DMS 273 (cell line): ENCODE measurements at regions not wholly inside any gene's neighbourhood (a gene's known extent, or its start where the extent isn't known, plus 50 kb on each side); places are given as distances from the start of the nearest gene placed in this dataset.

Source experiments
- DNase-seq: peaks from one replicate; lab custom pipeline; 2025; ENCODE audit not compliant: unreplicated experiment; lab: John Stamatoyannopoulos, UW

DNA sequence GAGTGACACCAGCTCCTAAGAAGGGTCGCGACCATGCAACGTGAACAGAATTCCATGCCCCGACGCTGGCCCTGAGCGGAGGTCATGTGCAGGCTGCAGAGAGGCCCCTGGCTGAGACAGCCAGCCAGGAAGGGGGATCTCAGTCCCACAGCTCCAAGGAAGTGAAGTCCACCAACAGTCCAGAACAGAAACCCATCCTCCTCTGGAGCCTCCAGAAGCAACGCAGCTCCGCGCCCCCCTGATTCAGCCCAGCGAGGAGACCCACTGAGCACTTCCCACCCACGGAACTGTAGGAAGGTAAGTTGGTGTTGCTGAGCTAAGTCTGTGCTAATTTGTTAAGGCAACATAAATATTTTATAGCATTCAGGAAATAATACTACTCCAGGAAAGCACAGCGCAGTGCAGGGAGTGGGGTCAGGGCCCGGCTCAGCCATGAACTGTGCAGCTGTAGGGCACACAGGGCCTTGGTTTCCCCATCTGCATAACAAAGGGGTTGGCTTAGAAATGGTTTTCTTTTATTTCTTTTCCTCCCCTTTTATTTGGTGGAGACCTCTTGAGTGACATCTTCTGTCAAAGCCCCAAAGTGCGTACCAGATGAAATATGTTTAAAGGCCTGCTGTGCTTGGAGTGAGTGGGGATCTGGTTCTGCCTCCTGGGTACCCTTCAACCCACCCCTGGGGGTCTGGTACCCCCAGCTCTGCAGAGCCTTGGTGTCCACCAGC lies 241.1 kb upstream of the PMEPA1 start:
- DNase-seq = no peak

DNA sequence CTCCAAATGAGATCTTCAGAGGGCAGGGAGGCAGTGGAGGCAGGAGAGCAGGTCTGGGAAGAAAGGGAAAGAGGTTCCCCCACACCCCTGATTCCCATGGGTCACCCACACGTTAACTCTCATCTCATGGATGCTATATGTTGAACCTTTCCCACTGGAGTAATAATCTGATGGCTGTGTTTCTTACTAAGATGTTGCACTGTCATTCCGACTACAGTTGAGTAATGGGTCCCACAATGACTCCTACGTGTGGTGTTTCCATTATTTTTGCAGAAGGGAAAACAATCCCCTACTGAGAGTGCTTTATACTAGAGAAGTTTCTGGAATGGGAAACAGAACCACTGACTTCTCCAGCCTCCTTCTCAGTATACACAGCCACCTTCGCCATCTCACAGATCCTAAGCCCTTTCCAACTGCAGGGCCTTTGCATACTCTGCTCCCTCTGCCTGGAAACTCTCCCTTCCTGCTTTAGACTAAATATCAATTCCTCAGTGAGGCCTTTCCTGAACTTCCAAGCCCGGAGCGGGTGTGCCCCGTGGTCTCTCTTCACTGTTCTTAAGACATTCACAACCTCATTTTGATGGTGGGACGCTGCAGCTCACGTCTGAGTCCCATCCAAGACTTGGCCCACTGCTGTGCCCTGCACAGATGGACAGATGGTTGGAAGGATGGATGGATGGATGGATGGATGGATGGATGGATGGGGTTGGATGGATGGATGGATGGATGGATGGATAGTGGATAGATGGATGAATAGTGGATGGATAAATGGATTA lies 238.6 kb upstream of the PMEPA1 start:
- DNase-seq = no peak

DNA sequence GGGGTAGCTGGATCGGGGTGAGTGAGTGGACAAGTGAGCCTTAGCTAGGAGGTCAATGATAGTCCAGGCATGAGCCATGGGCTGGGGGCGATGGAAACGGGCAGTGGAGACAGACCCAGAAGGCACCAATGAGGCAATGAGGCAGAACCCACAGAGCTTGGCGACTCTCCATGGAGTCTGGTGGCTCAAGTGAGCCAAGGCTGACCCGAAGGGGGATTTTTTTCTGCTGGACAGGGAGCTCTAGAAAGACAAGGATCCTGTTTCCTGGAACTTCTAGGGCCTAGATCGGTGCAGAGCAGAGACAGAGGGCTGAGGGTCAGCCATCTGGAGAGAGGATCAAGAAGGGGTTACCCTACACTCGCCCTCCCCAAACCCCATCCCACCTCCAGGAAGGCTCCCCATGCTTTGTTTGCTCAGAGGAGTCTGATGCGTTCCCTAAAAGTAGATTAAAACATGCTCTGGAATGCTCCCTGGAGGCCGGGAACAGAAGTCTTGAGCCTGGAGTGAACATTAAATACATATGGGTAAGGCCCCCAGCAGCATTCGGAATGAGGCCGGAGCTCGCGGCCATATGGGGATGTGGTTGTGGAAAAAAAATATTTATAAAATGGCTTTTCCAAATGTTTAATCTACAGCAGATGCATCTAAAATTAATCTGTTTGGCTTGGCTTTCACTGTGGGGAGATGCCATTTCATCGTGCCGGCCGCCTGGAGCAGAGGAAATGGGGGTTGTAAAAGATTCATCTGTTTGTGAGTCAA lies 237.8 kb upstream of the PMEPA1 start:
- no peak for DNase-seq

DNA sequence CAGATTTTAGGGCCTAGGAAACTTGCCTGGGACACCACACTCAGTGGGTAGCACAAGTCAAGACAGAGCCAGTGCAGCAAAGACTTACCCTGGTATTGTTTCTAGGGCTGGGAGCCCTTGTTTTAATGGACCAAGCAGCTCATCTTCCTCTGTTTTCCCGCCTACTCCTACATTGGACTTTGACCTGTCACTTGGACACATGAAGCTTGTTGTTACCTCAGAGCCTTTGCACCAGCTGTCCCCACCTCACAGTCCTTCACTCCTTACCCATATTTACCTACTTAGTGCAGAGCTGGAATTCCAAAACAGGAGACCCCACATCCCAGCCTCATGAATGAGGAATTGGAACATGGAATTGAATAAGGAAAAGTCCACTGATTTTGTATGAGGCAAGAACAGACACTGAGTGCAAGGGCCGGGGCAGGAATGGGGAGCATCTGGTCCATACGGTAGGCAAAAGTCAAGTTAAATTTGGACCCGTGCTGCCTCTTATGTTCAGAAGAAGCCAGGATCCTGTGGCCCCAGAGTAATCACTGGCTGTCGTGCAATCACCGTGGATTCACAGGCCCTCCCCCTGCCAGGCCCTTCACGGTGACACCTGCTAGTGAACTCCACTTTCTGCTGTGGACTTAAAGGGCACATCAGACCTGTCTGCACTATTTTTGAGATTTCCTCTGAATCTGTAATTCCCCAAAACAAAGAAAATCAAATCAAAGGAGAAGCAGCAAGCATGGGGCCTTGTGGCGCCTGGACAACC lies 236.9 kb upstream of the PMEPA1 start:
- DNase-seq = no peak

DNA sequence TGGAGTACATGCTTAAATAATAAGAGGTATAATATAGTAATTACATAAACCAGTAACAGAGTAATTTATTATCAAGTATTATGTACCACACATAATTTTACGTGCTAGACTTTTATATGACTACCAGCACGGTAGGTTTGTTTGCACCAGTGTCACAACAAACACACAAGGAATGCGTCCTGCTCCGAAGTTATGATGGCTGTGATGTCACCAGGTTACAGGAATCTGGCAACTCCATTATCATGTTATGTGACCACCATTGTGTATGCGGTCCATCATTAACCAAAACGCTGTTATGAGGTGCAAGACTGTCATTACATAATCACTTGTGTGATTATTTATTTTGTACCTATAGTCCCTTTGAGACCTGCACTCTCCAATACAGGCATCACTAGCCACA lies 235.2 kb upstream of the PMEPA1 start:
- no peak for DNase-seq

DNA sequence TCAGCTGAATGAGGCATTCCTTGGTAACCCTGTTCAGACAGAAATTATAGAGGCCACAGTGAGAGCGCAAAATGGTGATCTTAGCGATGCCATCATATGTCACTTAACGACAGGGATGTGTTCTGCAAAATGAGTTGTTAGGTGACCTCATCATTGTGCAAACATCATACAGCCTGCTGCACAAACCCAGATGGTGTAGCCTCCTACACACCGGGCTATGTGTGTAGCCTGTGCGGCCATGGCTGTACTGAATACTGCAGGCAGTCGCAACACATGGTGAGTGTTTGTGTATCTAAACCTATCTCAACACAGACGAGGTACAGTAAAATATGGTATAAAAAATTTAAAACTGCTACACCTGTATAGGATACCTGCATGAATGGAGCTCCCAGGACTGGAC lies 234.1 kb upstream of the PMEPA1 start:
- no peak for DNase-seq

DNA sequence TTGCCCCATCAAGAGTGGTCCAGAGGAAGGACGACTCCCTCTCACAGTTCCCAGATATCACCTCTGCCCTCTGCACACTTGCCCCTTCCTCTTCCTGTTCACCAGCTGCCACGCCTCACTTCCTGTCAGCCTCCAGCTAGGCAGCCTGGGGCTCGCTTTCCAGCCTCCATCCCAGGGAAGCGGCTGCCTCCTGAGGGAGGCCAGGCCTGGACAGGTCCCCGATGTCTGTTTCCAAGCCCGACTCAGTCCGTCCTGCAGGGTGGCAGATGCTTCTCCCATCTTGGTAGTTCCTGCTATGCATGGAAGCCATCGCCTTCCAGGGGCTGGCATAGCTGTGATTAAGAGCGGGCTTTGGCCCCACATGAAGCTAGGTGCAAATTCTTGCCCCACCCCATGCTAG lies 233.5 kb upstream of the PMEPA1 start:
- no peak for DNase-seq

DNA sequence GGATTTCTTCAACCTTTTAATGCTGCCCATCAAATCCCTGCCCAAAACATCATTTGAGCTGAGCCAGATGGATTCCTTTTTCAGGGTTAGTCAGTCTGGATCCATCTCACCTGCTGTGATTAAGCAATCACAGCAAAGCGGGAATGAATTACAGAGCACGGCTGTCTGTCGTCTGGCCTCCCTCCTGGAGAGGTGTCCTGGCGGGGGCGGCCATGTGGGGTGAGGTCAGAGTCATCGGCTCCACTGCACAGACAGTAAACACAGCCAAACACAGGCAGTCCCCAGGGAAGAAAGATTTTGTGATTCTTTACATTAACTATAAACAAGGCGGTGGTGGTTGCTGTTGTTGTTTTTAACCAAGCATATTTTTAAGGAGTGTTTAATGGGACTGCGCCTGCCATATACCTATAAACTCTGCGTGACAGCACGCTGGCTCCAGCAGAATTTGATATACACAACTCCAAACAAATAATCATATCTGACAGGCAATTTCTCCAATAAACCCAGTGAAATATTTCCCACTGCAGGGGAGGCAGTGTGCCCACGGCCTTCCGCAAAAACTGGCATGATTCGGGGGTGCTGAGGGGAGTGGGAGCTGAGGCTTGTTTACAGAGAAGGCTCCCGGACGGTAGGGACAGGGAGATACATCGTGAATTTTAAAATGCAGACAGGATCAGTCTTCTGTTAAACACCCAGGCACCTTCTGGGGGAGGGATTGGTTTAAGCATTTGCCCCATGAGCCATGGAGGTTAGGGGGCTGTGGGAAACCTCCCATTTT lies 232.0 kb upstream of the PMEPA1 start:
- DNase-seq = peak; percentile 55

DNA sequence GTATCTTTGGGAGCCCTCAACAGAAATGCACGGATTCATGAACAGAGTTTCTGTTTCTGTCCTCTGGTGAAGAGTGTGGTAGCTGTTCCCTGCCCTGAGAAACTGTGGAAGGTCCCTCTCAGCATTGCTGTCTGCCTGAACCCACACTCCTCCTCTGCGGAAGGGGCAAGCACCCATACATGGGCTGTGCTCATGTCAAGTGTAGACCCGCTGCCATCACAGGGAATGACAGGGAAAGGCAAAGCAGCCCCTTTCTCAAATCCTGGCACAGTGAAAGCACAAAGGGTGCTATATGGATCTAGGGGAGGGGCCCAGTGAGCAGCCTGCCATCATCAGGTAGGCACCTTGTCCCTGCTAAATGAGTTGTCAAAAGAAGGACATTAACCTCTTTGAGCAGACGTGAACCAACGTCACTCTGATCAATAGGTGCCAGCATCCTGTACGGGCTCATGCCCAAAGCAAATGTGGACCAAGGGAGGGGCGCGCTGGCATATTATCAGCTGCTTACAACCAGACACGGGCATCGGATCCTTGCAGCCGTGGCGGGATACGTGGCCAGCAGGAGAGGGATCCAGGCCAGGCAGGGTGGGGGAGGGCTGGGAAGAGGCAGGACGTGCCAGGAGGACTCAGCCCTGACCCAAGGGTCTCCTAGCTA lies 231.2 kb upstream of the PMEPA1 start:
- no peak for DNase-seq

DNA sequence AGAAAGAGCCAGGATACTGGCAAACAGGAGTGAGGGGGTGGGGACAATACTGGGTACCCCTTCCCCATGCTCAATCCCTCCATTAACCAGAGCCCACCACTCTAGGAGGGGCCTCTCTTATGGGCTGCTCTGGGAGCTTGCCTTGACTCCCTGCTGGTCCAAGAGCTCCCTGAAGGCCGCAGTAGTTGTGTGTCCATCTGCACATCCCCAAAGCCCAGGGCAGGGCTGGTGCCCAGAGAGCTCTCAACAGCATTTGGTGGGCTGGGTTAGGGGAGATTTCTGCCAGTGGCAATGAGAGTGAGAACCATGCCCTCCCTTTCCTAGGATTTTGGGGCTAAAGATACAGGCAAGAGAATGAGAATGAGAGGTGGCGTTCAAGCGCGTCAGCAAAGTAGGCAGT lies 230.6 kb upstream of the PMEPA1 start:
- no peak for DNase-seq

DNA sequence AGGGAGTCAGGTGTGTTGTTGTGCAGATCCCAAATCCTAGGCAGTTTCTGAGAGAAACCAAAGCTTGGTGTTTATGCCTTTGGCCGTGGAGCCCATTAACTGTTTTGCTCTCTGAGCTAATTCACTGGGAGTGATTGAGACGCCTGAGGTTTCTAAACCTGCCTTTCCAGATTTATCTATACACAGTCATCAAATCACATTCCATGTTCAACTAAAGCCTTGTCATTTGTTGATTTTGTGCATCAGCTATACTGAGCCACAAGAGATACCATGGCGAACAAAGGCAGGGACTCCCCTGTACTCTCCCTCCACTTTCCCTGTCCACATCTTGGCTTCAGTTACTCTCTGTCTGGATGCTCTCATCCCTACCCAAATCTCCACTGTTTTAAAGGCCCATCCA lies 229.7 kb upstream of the PMEPA1 start:
- DNase-seq = no peak

DNA sequence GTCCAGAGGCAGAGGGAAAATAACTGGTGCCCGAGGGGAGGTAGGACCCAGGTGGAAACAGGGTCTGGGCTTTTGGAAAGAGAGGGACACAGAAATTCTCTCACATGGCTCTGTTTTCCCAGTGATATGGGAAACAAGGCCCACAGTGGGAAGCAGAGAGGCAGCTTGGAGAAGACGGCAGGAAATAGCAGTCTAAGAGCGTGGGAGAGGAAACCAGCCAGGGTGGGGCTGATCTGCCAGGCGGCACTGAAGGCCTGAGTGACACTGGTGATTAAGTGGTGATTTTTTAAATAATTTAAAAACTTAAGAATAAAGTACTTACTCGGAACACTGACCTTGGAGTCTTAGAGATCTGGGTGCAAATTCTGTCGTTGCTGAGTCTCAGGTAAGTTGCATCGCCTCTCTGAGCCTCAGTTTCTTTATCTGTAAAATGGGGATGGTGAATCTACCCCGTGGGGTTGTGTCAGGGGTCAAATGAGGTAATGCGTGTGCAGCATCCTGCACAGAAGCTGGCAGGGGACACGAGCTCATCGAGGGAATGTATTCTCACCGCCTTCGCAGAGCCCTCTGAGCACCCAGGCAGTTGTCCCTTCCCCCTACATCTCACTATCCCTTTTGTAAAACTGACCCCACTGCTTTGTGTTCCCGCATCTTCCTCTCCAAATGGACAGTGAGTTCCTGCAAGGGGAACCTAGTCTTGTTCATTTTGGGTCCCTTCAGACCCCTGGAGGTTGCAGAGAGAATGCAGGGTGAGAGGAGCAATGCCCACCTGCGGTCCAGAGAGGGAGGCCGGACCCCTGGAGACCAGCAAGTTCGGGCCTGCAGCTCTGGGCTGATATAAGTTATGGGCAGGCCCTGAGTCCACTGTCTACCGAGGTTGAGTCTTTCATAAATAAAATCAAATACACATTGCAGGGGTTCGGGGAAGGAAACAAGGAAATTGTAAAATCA lies 228.6 kb upstream of the PMEPA1 start:
- no peak for DNase-seq

DNA sequence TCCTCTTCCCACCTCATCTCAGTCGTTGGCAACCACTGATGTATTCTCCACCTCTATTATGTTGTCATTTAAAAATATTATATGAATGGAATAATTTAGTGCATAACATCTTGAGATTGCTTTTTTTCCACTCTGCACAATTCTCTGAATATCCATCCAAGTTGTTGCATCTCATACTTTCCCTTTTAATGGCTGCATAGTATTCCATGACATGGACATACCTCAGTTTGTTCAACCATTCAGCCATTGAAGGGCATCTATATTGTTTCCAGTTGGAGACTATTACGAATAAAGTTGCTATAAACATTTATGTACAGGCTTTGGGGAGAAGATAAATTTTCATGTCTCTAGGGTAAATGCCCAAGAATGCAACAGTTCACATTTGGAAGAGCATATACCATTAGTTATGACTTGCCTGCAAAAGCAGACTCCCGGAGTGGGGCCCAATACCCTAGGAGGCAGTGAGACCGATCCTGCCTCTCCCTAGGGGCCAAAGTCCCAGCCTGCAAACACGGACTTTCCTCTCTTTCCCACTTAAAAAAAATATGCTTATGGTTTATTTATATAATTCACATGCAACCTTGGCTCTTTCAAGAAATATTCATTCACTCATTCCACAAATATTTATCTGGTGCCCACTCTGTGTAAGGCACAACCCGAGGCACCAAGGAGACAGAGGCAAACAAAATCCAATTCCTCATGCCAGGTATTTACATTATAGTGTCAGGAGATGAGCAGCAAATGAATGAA lies 227.0 kb upstream of the PMEPA1 start:
- DNase-seq = no peak

DNA sequence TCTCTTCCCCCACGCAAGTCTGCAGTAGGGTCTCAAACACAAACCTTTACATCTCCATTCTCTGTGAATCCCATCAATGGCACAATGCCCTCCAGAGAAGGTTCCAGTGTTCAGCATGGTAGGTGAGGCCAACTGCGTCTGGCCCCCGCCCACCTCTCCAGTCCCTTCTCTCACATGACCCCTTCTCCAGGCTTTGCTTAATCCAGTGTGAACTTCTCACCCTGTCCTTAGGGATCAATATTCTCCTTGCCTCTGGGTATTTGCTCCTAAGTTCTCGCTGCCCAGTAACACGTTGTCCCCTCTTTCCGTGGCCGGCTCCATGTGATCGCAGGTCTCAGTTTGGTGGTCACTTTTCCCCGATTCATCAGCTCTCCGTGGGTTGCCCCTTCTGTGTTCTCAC lies 225.1 kb upstream of the PMEPA1 start:
- no peak for DNase-seq

DNA sequence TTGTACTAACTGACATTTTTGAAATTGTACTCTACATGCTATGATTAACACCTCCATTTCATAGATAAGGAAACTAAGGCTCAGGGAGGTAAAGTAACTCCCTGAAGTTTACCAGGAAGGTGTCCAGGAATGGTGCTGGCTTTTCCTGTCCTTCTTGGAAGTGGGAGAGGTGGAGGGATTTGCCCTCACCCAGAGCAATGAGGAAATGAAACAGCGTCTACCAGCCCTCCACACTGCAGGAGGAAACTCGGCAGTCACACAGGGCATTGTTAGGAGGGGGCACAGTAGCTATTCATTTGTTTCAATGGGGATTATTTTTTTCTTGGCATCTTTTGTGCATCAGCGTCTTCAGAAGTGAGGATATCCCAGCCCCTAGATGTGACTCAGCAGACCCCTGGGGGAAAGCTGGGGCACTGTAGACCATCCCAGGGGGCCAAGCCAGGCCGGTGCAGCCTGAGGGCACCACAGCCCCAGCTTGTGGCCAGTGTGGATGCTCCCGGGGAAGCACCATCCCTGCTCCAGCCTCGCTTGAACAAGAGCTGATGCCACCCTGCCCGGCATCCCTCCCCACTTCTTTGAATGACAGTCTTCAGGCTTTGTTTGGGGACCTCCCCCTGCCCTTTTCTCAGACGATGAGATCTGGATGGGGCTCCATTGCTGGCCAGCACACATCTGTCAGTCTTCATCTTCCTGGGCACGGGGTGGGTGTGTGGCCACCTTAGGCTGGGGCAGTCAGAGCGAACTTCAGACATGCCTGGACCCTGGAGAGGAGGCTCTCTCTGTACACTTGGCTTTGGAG lies 224.4 kb upstream of the PMEPA1 start:
- DNase-seq = no peak

DNA sequence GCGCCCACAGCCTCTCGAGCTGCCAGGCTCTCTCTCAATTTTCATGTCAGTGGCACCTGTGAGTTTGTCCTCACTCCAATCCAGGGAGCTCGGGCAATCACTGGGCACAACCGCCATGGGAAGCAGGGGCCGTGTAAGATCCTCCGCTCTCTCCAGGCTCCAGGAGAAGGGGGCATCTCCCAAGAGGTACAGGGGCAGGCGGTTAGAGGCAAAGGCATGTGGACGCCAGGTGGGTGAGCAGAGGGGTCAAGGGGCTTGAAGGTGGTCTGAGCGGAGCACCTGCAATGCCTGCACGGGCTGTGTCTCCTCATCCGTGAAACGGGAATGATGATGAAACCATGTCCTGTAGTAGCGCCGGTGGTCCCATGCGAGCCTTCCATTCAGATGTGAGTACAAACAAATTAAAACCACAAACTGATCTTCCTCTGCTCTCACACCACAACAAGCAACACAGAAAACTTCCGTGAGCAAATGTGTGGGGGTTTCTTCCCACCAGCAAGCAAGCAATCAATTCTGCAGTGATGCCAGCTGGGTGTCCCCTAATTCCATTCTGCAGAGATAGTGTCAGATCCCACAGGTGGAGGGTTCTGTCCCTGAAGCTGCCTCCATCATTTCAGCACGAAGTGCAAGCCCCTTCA lies 222.5 kb upstream of the PMEPA1 start:
- DNase-seq = no peak

DNA sequence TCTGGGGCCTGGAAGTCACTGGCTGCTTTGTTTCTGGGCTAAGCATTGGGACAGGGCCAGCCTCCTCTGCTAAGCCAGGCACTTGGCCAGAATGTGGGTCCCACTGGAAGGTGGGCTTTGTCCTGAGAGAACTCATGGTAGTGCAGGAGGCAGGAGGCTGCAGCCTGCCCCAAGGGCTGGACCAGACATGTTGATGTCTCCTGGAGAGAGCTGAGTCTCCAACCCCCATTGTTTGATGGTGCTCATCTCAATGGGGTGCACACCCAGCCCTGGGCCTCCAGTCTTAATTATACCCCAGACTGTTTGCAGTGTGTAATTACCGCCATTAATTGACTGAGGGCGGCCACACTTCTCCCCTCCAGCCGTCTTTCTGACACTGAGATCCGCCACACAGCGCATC lies 220.5 kb upstream of the PMEPA1 start:
- DNase-seq = no peak
